NCI-H1930 (cell line): ENCODE measurements at regions not wholly inside any gene's neighbourhood (a gene's known extent, or its start where the extent isn't known, plus 50 kb on each side); places are given as distances from the start of the nearest gene placed in this dataset.
"Not testable (repeated sequence)": the region's sequence is repeated elsewhere in the genome, so short reads cannot be mapped to it uniquely, and the experiment has no call there.

ENCODE experiments used
- DNase-seq, 2 experiments: peaks; one replicate each; lab custom pipeline; 2025; lab: John Stamatoyannopoulos, UW

DNA sequence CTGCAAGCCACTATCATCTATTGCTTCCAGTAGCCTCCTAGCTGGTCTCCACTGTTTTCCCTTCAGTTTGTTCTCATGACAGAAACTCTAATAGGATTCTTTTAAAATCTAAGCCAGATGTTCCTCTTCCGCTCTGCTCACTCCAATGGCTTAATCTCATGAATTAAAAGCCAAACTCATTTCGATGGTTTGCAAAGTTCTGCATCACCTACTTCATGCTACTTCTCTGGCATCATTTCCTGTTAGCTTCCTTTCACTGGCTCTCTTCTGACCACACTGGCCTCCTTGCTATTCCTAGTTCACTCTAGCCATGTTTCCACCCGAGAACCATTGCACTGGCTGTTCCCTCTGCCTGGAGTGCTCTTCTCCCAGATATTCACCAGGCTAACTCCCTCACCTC lies 102.0 kb upstream of the LSM6 start:
- DNase-seq, result no peak

DNA sequence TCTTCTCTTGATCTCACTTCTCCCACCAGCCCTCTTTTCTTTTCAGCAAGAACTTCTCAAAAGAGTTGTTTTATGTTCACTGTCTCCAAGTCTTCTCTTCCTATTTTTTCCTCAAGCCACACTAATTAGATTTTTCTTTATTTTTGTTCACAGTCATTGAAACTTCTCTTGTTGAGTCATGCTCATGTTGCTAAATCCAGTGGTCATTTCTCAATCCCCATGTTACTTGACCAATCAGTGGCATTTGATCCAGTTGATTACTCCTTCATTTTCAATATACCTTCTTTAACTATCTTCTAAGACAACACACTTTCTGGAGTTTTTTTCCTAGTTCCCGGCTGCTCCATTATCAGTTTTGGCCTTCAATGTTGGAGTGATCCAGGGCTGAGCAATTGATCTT lies 103.1 kb upstream of the LSM6 start:
- DNase-seq, result no peak

GRCh38 chr4:146071390-146071789 lies 104.1 kb upstream of the LSM6 start:
- no peak for DNase-seq

DNA sequence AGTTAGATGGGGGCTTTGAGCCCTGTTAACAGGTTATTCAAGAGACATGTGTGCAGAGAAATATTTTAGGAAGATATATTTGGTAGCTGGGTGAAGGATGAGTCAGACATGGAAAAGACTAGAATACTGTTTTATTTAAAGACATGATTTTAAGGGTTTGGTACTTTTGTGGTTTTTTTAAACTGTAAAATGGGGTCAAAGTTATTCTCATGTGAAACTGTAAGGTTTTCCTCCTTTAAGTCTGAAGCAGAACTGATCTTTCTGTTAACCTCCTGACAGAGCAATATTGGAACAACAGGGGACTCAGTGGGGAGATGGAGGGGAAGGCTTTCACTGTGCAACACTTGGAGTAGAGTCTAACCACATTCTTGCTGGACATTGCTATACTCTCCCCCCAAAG lies 112.4 kb upstream of the LSM6 start:
- no peak for DNase-seq

DNA sequence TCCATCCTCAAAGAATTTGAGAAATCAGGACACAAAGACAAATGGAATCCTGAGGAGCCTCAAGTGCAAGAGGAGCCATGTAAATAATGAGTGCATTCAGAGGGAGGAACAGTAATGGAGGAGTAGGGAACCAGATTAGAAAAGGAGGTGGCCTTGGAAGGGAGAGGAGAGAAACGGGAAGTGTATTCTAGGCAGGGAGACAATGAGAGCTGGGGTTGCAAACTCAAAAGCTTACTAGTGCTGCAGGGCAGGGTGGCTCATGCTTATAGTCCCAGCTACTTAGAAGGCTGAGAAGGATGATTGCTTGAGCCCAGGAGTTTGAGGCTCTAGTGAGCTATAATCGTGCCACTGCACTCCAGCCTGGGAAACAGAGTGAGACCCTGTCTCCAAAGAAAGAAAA lies 113.2 kb upstream of the LSM6 start:
- DNase-seq, result no peak

- DNase-seq, result no peak
These were observed 113.7 kb upstream of the LSM6 start for GRCh38 chr4:146061610-146062334.

DNA sequence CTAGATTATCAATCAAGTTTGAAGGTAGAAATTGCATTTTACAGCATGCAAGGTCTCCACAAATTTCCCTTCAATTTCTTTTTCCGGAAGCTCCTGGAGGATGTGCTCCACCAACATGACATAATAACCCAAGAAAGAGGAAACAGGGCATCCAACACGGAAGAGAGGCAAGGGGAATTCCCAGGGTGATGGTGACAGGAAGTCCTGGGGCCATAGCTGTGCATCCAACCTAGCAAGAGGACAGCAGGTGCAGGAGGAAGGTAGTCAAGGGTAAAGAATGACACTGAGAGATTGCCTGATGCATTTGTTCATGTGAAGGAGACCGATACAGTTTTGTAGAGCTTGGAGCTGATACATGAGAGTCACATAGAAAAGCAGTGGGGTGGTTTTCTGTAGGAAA lies 115.7 kb upstream of the LSM6 start:
- no peak for DNase-seq

- no peak for DNase-seq
These were observed 116.4 kb upstream of the LSM6 start for GRCh38 chr4:146059151-146059550.

- no peak for DNase-seq
These were observed 117.0 kb upstream of the LSM6 start for GRCh38 chr4:146058531-146058930.

- no peak for DNase-seq
These were observed 116.1 kb upstream of the ZNF827 start for GRCh38 chr4:146054676-146055075.

DNA sequence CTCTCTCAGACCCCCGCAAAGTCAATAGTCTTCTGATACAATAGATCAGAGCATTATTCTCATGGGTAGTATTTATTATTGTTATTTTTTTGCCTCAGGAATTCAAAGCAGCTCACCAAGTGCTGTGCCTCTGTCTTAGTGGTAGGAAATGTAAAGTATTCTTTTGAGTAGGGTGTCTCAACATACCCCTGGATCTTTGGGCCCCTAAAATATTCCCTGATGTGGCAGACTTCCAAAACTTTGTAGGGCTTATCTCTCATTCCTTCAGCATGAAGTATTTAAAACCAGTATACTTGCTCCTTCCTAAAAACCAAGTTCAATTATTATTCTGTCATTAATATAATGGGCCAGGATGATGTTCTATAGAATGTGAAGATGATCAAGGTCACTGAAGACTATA lies 115.3 kb upstream of the ZNF827 start:
- no peak for DNase-seq

GRCh38 chr4:146051728-146052391 lies 113.2 kb upstream of the ZNF827 start:
- no peak for DNase-seq

DNA sequence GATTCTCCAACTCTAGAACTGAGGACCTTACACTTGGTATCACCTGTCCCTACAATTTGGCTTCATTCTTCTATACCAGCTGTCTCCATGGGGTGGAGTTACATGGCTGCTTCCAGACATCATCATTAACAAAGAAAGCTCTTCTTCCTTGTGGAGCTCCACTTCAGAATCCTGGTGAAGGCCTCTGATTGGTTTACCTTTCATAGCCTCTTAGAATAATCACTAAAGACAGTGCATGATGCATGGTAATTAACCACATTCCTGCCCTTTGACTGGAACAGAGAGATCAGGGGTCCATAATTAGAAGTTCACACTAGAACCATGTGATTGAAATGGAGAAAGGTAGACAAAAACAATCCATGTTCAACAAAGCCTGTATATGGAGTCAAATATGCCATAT lies 112.6 kb upstream of the ZNF827 start:
- no peak for DNase-seq

DNA sequence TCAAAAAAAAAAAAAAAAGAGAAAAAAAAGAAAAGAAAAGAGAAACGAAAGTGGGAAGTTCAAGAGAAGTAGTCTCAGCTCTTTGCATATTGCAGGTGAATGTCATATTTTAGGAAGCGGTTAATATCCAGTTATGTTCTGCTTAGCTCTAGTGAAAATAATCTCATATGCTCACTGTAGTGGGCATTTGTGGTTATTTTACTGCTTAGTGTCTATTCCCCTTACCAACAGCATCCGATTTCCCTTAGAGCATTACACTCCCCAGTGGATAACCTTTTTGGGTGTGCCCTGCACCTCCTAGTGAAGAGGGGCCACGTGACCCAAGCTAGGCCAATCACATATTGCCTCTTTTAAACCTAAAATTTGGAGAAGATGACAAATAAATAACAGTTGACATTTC lies 111.2 kb upstream of the ZNF827 start:
- DNase-seq, result no peak

GRCh38 chr4:146047768-146048167 lies 109.1 kb upstream of the ZNF827 start:
- DNase-seq, result not testable (repeated sequence)

DNA sequence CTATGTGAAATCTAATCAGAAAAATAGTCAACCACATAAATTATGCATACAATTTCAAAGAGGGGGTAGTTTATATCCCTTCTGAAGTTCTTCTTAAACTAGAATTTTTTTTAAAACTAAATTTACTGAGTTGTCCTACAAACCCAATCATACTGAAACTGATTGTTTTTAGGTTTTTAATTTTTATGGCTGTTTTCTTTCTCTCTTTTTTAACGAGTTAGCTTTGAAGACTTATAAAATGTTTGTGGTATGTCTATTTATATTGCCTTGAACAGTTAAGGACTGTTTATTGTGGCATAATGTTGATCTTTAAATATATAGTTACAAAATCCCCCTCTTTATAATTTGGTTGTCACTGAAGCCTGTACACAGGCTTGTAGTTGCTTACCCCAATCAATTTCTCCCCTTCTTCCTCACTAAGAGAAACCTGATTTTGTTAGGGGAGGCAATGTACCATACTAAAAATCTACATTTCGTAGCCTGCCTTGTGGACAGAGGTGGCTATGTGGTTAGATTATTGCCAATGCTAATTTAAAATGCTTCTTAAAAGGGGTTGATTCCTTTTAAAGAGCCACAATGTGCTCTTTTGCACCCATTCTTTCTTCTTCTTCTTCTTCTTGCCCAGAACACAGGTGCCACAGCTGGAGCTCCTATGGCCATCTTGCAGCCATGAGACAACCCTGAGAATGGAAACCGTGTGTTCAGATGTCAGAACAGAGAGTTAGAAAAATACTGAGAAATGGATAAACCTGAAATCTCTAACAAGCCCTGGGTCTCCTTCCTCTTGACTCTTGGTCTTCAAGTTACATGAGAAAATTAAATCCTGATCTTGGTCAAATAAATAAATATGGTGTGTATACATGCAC lies 102.7 kb upstream of the ZNF827 start:
- DNase-seq, result no peak

- no peak for DNase-seq
These were observed 102.0 kb upstream of the ZNF827 start for GRCh38 chr4:146040623-146041022.

- DNase-seq, result no peak
These were observed 94.5 kb upstream of the ZNF827 start for GRCh38 chr4:146033149-146033548.

- no peak for DNase-seq
These were observed 93.7 kb upstream of the ZNF827 start for GRCh38 chr4:146032234-146032860.

GRCh38 chr4:146029939-146030710 lies 91.5 kb upstream of the ZNF827 start:
- no peak for DNase-seq

- DNase-seq, result no peak
These were observed 90.5 kb upstream of the ZNF827 start for GRCh38 chr4:146029147-146029546.

- no peak for DNase-seq
These were observed 89.1 kb upstream of the ZNF827 start for GRCh38 chr4:146027761-146028160.
